ENCODE measurements at regions not wholly inside any gene's neighbourhood (a gene's known extent, or its start where the extent isn't known, plus 50 kb on each side); places are given as distances from the start of the nearest gene placed in this dataset.

DNA sequence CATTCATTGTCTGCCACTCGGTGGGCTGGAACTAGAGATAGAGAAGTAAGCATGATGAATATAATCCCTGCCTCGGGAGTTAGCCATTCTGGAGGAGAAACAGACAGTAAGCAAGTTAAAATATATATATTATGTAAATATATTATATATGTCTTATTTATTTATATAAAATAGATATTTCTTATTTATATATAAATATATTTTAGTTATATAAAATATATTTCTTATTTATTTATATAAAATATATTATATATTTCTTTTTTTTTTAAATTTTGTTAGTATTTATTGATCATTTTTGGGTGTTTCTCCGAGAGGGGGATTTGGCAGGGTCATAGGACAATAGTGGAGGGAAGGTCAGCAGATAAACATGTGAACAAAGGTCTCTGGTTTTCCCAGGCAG, 78.1 kb upstream of the TBX5 start:
- TF ChIP-seq, protein P1, sequence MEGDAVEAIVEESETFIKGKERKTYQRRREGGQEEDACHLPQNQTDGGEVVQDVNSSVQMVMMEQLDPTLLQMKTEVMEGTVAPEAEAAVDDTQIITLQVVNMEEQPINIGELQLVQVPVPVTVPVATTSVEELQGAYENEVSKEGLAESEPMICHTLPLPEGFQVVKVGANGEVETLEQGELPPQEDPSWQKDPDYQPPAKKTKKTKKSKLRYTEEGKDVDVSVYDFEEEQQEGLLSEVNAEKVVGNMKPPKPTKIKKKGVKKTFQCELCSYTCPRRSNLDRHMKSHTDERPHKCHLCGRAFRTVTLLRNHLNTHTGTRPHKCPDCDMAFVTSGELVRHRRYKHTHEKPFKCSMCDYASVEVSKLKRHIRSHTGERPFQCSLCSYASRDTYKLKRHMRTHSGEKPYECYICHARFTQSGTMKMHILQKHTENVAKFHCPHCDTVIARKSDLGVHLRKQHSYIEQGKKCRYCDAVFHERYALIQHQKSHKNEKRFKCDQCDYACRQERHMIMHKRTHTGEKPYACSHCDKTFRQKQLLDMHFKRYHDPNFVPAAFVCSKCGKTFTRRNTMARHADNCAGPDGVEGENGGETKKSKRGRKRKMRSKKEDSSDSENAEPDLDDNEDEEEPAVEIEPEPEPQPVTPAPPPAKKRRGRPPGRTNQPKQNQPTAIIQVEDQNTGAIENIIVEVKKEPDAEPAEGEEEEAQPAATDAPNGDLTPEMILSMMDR (conservative IDR thresholded peaks at IDR 0.05; ENCODE audit: low read length) = no peak
- TF ChIP-seq EZH2phosphoT487 (IDR thresholded peaks at IDR 0.05; ENCODE audit: borderline replicate concordance, low read depth, low read length) = no peak
